Astrocyte of the spinal cord (primary cell): ENCODE measurements at regions not wholly inside any gene's neighbourhood (a gene's known extent, or its start where the extent isn't known, plus 50 kb on each side); places are given as distances from the start of the nearest gene placed in this dataset.

ENCODE experiments used
- DNase-seq: peaks from one replicate; pipeline ENCODE4 v3.0.0; 2011; ENCODE audit warnings: low read depth, low spot score
- H3K4me3 ChIP-seq: 2 replicates; pipeline ENCODE4 v1.5.1; 2011; ENCODE audit warnings: low read depth, mild to moderate bottlenecking, low read length, moderate library complexity
- in situ Hi-C: cut with HindIII; loops from 2 replicates; pipeline ENCODE4 v1.10.0; 2017; ENCODE audit warnings: low sequenced_read_pairs
- TF ChIP-seq, protein P1 (sequence below): IDR thresholded peaks from 2 replicates; pipeline ENCODE4 v1.5.1; 2012; ENCODE audit warnings: low read depth, mild to moderate bottlenecking, low read length, inconsistent platforms

DNA sequence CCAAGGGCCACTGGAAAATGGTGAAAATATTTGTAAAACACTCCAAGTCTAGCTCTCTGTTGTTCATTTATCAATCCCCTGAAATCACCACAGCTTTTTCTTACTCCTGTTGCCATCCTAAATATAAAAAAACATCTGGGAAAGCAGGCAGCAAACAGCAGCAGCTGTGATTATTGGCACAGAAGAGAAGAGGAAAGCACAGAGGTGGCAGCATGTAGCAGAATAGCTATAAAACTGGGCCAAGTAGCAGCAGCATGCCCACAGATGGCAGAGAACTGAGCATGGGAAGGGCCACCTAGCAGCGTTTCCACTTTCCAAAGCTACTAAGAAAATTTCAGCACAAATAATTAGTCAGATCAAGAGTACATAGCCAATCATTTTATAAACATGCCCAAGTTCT lies 307.2 kb downstream of the SLC7A11 start:
- TF ChIP-seq, protein P1, sequence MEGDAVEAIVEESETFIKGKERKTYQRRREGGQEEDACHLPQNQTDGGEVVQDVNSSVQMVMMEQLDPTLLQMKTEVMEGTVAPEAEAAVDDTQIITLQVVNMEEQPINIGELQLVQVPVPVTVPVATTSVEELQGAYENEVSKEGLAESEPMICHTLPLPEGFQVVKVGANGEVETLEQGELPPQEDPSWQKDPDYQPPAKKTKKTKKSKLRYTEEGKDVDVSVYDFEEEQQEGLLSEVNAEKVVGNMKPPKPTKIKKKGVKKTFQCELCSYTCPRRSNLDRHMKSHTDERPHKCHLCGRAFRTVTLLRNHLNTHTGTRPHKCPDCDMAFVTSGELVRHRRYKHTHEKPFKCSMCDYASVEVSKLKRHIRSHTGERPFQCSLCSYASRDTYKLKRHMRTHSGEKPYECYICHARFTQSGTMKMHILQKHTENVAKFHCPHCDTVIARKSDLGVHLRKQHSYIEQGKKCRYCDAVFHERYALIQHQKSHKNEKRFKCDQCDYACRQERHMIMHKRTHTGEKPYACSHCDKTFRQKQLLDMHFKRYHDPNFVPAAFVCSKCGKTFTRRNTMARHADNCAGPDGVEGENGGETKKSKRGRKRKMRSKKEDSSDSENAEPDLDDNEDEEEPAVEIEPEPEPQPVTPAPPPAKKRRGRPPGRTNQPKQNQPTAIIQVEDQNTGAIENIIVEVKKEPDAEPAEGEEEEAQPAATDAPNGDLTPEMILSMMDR = no peak
- DNase-seq = no peak
- no peak overlapping the region for H3K4me3 ChIP-seq
- in situ Hi-C loops = no loop called here

- TF ChIP-seq, protein P1 = no peak
- no peak for DNase-seq
- no peak overlapping the region for H3K4me3 ChIP-seq
- in situ Hi-C loops = no loop called here
These were observed 308.1 kb downstream of the SLC7A11 start for GRCh38 chr4:137934046-137934445.

GRCh38 chr4:137927972-137928371 lies 314.2 kb downstream of the SLC7A11 start:
- no peak overlapping the region for H3K4me3 ChIP-seq
- TF ChIP-seq, protein P1 = no peak
- no peak for DNase-seq
- in situ Hi-C loops = no loop called here

DNA sequence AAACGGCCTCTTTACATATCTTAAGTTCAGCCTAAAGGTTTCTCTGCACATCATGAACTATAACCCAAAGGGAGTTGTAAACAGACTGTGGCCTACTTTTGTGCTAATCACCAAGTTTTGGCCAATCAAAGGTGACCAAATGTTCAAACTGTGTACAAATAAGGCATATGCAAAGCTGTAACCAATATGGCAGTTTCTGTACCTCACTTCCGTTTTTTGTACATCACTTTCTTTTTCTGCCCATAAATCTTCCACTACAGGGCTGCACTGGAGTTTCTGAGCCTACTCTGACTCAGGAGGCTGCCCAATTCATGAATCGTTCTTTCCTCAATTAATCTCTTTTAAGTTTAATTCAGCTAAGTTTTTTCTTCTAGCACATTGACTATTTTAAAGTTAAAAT lies 318.7 kb downstream of the SLC7A11 start:
- no peak overlapping the region for H3K4me3 ChIP-seq
- DNase-seq = no peak
- TF ChIP-seq, protein P1 = no peak
- in situ Hi-C loops = no loop called here

- H3K4me3 ChIP-seq = no peak overlapping the region
- TF ChIP-seq, protein P1 = no peak
- DNase-seq = no peak
- in situ Hi-C loops = no loop called here
These were observed 319.4 kb downstream of the SLC7A11 start for GRCh38 chr4:137922721-137923120.

GRCh38 chr4:137909529-137910309 lies 332.4 kb downstream of the SLC7A11 start:
- TF ChIP-seq, protein P1 = no peak
- H3K4me3 ChIP-seq = no peak overlapping the region
- in situ Hi-C loops = no loop called here
- DNase-seq = no peak
